H1 (cell line): ENCODE measurements at regions not wholly inside any gene's neighbourhood (a gene's known extent, or its start where the extent isn't known, plus 50 kb on each side); places are given as distances from the start of the nearest gene placed in this dataset.

Experiments used
- CTCF ChIA-PET: fragments of 300-600 bp; sonication (Branson Sonifier 250); formaldehyde crosslinking; loops from one replicate; lab custom pipeline; 2021; ENCODE audit not compliant: partially characterized antibody; lab: Charles Lee
- POLR2A ChIA-PET: fragments of 300-600 bp; sonication (Branson Sonifier 250); formaldehyde crosslinking; loops from one replicate; lab custom pipeline; 2021; ENCODE audit warnings: inconsistent platforms; ENCODE audit not compliant: partially characterized antibody; lab: Charles Lee
- DNase-seq, 2 experiments: peaks; one replicate each; pipeline versions ENCODE4 v3.0.0 to v3.0.0-alpha.2; 2010 to 2022; ENCODE audit warnings: low spot score in 2 of 2, low read depth in 1 of 2, mixed read lengths in 1 of 2
- FAIRE-seq: peaks from 2 replicates; lab custom pipeline; 2011; peaks lifted over from hg19 to GRCh38; lab: Jason Lieb, UNC
- H2AFZ ChIP-seq: 2 replicates; pipeline ENCODE4 v1.8.1; 2012; ENCODE audit warnings: low read length, inconsistent platforms
- H2AK5ac ChIP-seq: 2 replicates; pipeline ENCODE4 v1.6.1; 2013; ENCODE audit warnings: low read depth, low read length
- H2BK120ac ChIP-seq: replicated peaks from 2 replicates; pipeline ENCODE3; 2013; ENCODE audit warnings: low read depth, low read length, inconsistent platforms
- H2BK12ac ChIP-seq: 2 replicates; pipeline ENCODE4 v1.6.1; 2013; ENCODE audit warnings: low read depth, low read length
- H2BK15ac ChIP-seq: 2 replicates; pipeline ENCODE4 v1.6.1; 2013; ENCODE audit warnings: low read length
- H2BK20ac ChIP-seq: 2 replicates; pipeline ENCODE4 v1.6.1; 2013; ENCODE audit warnings: low read length
- H2BK5ac ChIP-seq: 2 replicates; pipeline ENCODE4 v1.6.1; 2013; ENCODE audit warnings: low read depth, low read length
- H3K14ac ChIP-seq: 2 replicates; pipeline ENCODE4 v1.6.1; 2013; ENCODE audit warnings: inconsistent platforms; ENCODE audit not compliant: insufficient read length
- H3K18ac ChIP-seq: 2 replicates; pipeline ENCODE4 v1.6.1; 2013; ENCODE audit warnings: low read length; ENCODE audit errors: extremely low read depth
- H3K23ac ChIP-seq: 2 replicates; pipeline ENCODE4 v1.6.1; 2013; ENCODE audit warnings: inconsistent platforms; ENCODE audit not compliant: insufficient read length
- H3K23me2 ChIP-seq: 2 replicates; pipeline ENCODE4 v1.6.1; 2013; ENCODE audit warnings: low read depth, low read length
- H3K27ac ChIP-seq: 2 replicates; pipeline ENCODE4 v1.6.1; 2011; ENCODE audit warnings: low read depth, low read length, inconsistent platforms
- H3K27me3 ChIP-seq, 4 experiments: replicated peaks in 1 of 4; 1 replicate in 1 of 4; 2 replicates in 3 of 4; pipeline versions ENCODE4 v1.6.1 to v1.8.1; 2011 to 2013; ENCODE audit warnings: low read length in 3 of 4, mild to moderate bottlenecking in 3 of 4, inconsistent platforms in 2 of 4, mixed read lengths in 2 of 4, moderate library complexity in 1 of 4; ENCODE audit not compliant: control insufficient read depth in 3 of 4, insufficient read depth in 3 of 4; ENCODE audit errors: extremely low read depth in 1 of 4
- H3K36me3 ChIP-seq, 4 experiments: 2 replicates each; pipeline versions ENCODE4 v1.6.1 to v1.8.1; 2011 to 2013; ENCODE audit warnings: mild to moderate bottlenecking in 4 of 4, low read length in 3 of 4, moderate library complexity in 2 of 4, control low read depth in 1 of 4, inconsistent platforms in 1 of 4; ENCODE audit not compliant: insufficient read depth in 4 of 4, control insufficient read depth in 2 of 4
- H3K4ac ChIP-seq: replicated peaks from 2 replicates; pipeline ENCODE3; 2013; ENCODE audit warnings: low read length, low read depth, mixed read lengths, inconsistent platforms; ENCODE audit not compliant: insufficient read length
- H3K4me1 ChIP-seq, 4 experiments: replicated peaks in 1 of 4; 1 replicate in 1 of 4; 2 replicates in 3 of 4; pipeline versions ENCODE4 v1.6.1 to v1.8.1; 2011 to 2013; ENCODE audit warnings: low read length in 3 of 4, inconsistent platforms in 2 of 4, mixed read lengths in 1 of 4; ENCODE audit not compliant: insufficient read depth in 4 of 4, control insufficient read depth in 3 of 4
- H3K4me2 ChIP-seq, 2 experiments: 2 replicates each; pipeline versions ENCODE4 v1.6.1 to v1.8.1; 2011 to 2013; ENCODE audit warnings: low read depth in 2 of 2, low read length in 2 of 2, control low read depth in 1 of 2, inconsistent platforms in 1 of 2, mild to moderate bottlenecking in 1 of 2; ENCODE audit not compliant: insufficient read depth in 1 of 2
- H3K4me3 ChIP-seq, 4 experiments: fragments of 200-600, 300-600 bp in 1 of 4; sonication (generic), shearing (Covaris generic), sonication (Bioruptor Twin) in 1 of 4; 2 replicates each; pipeline versions ENCODE4 v1.5.1 to v1.8.1; 2011 to 2016; ENCODE audit warnings: low read length in 4 of 4, low read depth in 3 of 4, control low read depth in 2 of 4, inconsistent platforms in 2 of 4, mild to moderate bottlenecking in 2 of 4, mixed read lengths in 1 of 4, moderate library complexity in 1 of 4; ENCODE audit not compliant: insufficient read depth in 2 of 4; ENCODE audit errors: extremely low read depth in 1 of 4
- H3K56ac ChIP-seq: replicated peaks from 2 replicates; pipeline ENCODE3; 2013; ENCODE audit warnings: low read depth, mild to moderate bottlenecking, mixed read lengths, low read length, inconsistent platforms; ENCODE audit not compliant: insufficient read length
- H3K79me1 ChIP-seq: 2 replicates; pipeline ENCODE4 v1.6.1; 2013; ENCODE audit warnings: low read depth, low read length, control low read depth
- H3K79me2 ChIP-seq, 2 experiments: 2 replicates each; pipeline versions ENCODE4 v1.6.1 to v1.8.1; 2012 to 2013; ENCODE audit warnings: low read length in 2 of 2, mild to moderate bottlenecking in 2 of 2, inconsistent platforms in 1 of 2; ENCODE audit not compliant: insufficient read depth in 2 of 2, control insufficient read depth in 1 of 2
- H3K9ac ChIP-seq, 4 experiments: replicated peaks in 1 of 4; 1 replicate in 1 of 4; 2 replicates in 3 of 4; pipeline versions ENCODE4 v1.6.1 to v1.8.1; 2011 to 2013; ENCODE audit warnings: low read depth in 3 of 4, low read length in 3 of 4, control low read depth in 2 of 4, mild to moderate bottlenecking in 2 of 4, moderate library complexity in 2 of 4, inconsistent platforms in 1 of 4; ENCODE audit errors: extremely low read depth in 1 of 4
- H3K9me3 ChIP-seq, 2 experiments: 2 replicates each; pipeline versions ENCODE4 v1.6.1 to v1.8.1; 2012 to 2013; ENCODE audit warnings: mild to moderate bottlenecking in 2 of 2, moderate library complexity in 2 of 2, control low read depth in 1 of 2, inconsistent platforms in 1 of 2, low read depth in 1 of 2, low read length in 1 of 2, mixed read lengths in 1 of 2; ENCODE audit not compliant: insufficient read depth in 2 of 2
- H4K20me1 ChIP-seq, 2 experiments: replicated peaks in 1 of 2; 2 replicates each; pipeline versions ENCODE3 to v1.8.1; 2011 to 2013; ENCODE audit warnings: inconsistent platforms in 2 of 2, low read length in 2 of 2, mild to moderate bottlenecking in 1 of 2; ENCODE audit not compliant: insufficient read depth in 2 of 2, control insufficient read depth in 1 of 2
- H4K5ac ChIP-seq: 2 replicates; pipeline ENCODE4 v1.6.1; 2013; ENCODE audit warnings: low read length, low read depth, mixed read lengths, inconsistent platforms; ENCODE audit not compliant: insufficient read length
- H4K8ac ChIP-seq: 2 replicates; pipeline ENCODE4 v1.8.0; 2013; ENCODE audit warnings: mild to moderate bottlenecking, moderate library complexity, low read length, inconsistent platforms; ENCODE audit not compliant: insufficient read depth; ENCODE audit errors: extremely low read depth
- H4K91ac ChIP-seq: replicated peaks from 2 replicates; pipeline ENCODE3; 2013; ENCODE audit warnings: low read length, mixed read lengths, inconsistent platforms; ENCODE audit not compliant: insufficient read length
- CHD1 ChIP-seq: IDR thresholded peaks from 2 replicates; pipeline ENCODE4 v1.6.1; 2012; ENCODE audit warnings: low read depth, low read length, improper control_type of control experiment
- CHD2 ChIP-seq: IDR thresholded peaks from 2 replicates; pipeline ENCODE4 v1.6.1; 2012; ENCODE audit warnings: low read length, improper control_type of control experiment
- EP300 ChIP-seq, 2 experiments: IDR thresholded peaks; 1 replicate in 1 of 2; 2 replicates in 1 of 2; pipeline ENCODE4 v1.6.1; 2011 to 2012; ENCODE audit warnings: low read depth in 2 of 2, low read length in 2 of 2, mild to moderate bottlenecking in 2 of 2, borderline replicate concordance in 1 of 2, inconsistent platforms in 1 of 2, moderate library complexity in 1 of 2
- HDAC6 ChIP-seq: IDR thresholded peaks from one replicate; pipeline ENCODE4 v1.7.1; 2012; ENCODE audit warnings: low read depth, mild to moderate bottlenecking, inconsistent platforms, low read length, moderate library complexity
- KDM5A ChIP-seq: fragments of 200-600 bp; IDR thresholded peaks from 2 replicates; pipeline ENCODE4 v1.7.1; 2012; ENCODE audit warnings: mild to moderate bottlenecking, low read length, inconsistent platforms, mixed read lengths
- NANOG ChIP-seq: IDR thresholded peaks from 2 replicates; pipeline ENCODE4 v1.6.1; 2011; ENCODE audit warnings: low read length, low read depth, mild to moderate bottlenecking, inconsistent platforms; ENCODE audit not compliant: insufficient read depth, poor library complexity, severe bottlenecking
- SP1 ChIP-seq: IDR thresholded peaks from 2 replicates; pipeline ENCODE4 v1.6.1; 2011; ENCODE audit warnings: low read depth, low read length
- WGBS, 2 experiments: shearing (Covaris generic) in 1 of 2; methylation state at CpG; one replicate each; pipeline versions ENCODE4 v1.1.6 to v1.1.7; 2013 to 2015; ENCODE audit warnings: low lambda C conversion rate in 2 of 2, mixed read lengths in 2 of 2, inconsistent platforms in 1 of 2, low coverage in 1 of 2, missing lambda C conversion rate in 1 of 2; ENCODE audit not compliant: insufficient replicate concordance in 2 of 2, insufficient coverage in 1 of 2, insufficient read length in 1 of 2; ENCODE audit errors: extremely low coverage in 1 of 2, missing lambda C conversion rate in 1 of 2; 5-methylcytosine and 5-hydroxymethylcytosine counted together

- no peaks in the 10 kb centered on the region for H3K4me1 ChIP-seq
These were observed 690.7 kb upstream of the GOT2 start for GRCh38 chr16:59424714-59425273.

More at GRCh38 chr16:59424714-59425273, 690.7 kb upstream of the GOT2 start:
- Histone ChIP-seq H3K9me3 (no peaks in the 10 kb centered on the region), H3K9ac (no peak overlapping the region), H2BK5ac (no peak overlapping the region), H4K91ac (no peak overlapping the region), H3K23ac (no peak overlapping the region), H3K4ac (no peak overlapping the region), H3K79me2 (no peaks in the 10 kb centered on the region), H3K4me2 (no peak overlapping the region), H3K27me3 (no peaks in the 10 kb centered on the region), H3K79me1 (no peaks in the 10 kb centered on the region), H2BK20ac (no peak overlapping the region), H3K56ac (no peak overlapping the region), H4K8ac (no peak overlapping the region), H4K20me1 (no peaks in the 10 kb centered on the region), H2BK15ac (no peak overlapping the region), H2AFZ (no peak overlapping the region), H3K36me3 (no peaks in the 10 kb centered on the region), H3K23me2 (no peaks in the 10 kb centered on the region; the same call in 1 of the 2 replicates), H4K5ac (no peak overlapping the region), H2BK120ac (no peak overlapping the region), H3K18ac (no peak overlapping the region), H3K4me3 (no peak overlapping the region), H3K14ac (no peak overlapping the region), H3K27ac (no peak overlapping the region), H2AK5ac (no peak overlapping the region), H2BK12ac (no peak overlapping the region)
- DNase-seq (no peak), FAIRE-seq (no peak)
- 94% methylated on average over 2 of the region's 2 CpGs; no CpG with 5 or more reads in 1 of the 2 experiments for WGBS, 2 experiments
- TF ChIP-seq CHD2 (no peak), KDM5A (no peak), SP1 (no peak), CHD1 (no peak), NANOG (no peak), EP300 (IDR thresholded peaks at IDR 0.05; ENCODE audit: borderline replicate concordance in 1 of 2, low read depth in 2 of 2, low read length in 2 of 2) (no peak), HDAC6 (no peak)
- ChIA-PET CTCF (no interaction called here), POLR2A (no interaction called here)
